SHP77 (cell line): ENCODE measurements at regions not wholly inside any gene's neighbourhood (a gene's known extent, or its start where the extent isn't known, plus 50 kb on each side); places are given as distances from the start of the nearest gene placed in this dataset.

Experiments
- DNase-seq, 2 experiments: peaks; one replicate each; lab custom pipeline; 2025; lab: John Stamatoyannopoulos, UW

DNA sequence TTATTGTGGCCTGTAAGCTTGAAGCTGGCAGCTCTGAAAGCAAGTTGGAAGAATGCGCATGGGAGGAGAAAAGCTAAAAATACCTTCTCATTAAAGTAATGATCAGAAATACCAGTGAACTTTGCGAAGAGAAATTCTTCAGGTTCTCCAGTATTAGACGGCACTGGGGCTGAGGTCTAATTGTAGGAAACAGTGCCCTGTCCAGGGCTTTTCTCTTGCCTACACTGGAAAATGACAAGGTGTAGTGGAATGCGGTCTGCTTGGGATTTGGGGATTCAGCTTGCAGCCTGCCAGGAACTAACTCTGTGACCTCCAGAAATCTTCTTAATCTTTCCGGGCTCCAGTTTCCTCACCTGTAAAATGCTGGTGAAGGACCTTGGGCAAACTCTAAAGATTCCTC lies 53.3 kb upstream of the KCNJ16 start:
- DNase-seq, result no peak

DNA sequence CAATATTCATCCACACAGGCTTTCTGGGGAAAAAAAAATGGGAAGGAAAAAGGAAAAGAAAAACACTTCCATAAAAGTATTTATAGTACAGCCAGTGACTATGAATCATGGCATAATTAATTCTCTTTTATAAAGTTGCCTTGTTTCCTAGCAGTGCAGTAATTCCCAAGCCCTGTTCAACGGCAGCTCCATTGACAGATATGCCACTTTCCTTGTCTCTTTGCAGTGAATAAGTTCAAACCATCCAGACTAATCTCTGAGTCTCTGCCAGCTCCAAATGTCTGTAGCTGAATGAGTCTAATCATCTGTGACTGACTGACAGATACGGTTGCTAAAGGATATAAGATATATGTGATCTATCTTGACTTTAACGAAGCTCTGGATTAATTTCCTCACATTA lies 52.9 kb upstream of the KCNJ16 start:
- DNase-seq, result no peak

DNA sequence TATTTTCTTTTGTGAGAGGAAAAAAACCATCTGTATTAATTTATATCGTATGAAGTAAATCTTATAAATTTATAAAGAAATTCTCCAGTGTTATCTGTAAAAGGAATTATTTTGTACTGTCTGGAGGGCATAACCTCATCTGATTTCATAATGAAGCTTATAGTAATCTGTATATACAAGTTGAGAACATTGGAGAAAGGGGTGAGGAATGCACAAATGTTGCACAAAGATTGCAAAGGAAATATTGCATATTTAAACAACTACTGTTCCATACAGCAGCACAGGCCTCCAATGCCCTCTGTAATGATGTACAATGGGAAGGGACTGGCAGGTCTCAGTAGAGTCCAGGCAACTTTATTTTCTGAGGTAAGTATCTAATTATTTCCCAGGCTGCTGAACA lies 50.8 kb upstream of the KCNJ16 start:
- DNase-seq, result no peak
